ENCODE measurements at regions not wholly inside any gene's neighbourhood (a gene's known extent, or its start where the extent isn't known, plus 50 kb on each side); places are given as distances from the start of the nearest gene placed in this dataset.

DNA sequence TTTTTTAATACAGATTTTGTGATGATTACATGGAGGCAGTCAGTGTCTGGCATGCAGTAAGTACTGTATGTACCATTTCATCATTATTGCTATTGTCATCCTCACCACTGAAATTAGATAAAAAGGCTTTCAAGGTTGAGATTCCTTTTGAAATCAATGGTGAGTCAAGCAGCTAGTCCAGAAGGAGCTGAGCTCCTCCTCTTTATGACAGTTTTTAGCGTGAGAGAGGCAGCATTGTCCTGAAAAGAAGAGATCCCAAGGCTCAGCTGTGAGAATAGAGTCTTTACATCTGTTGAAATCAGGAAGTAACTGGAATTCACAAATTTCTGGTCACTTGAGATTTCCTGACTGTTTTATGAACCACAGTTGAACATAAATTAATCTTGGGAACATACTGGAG is 161.9 kb downstream of the PAX1 start:
- no peak for TF ChIP-seq YY1 (IDR thresholded peaks at IDR 0.05; ENCODE audit: insufficient read depth, insufficient read length)
- no peak for TF ChIP-seq ZNF274 (IDR thresholded peaks at IDR 0.05; ENCODE audit: low read depth, low read length)
